Astrocyte (in vitro differentiated cells and primary cell): ENCODE measurements at regions not wholly inside any gene's neighbourhood (a gene's known extent, or its start where the extent isn't known, plus 50 kb on each side); places are given as distances from the start of the nearest gene placed in this dataset.

Experiments
- DNase-seq: peaks from one replicate; pipeline ENCODE4 v3.0.0-alpha.2; 2010; ENCODE audit warnings: low read depth
- FAIRE-seq: peaks from 2 replicates; lab custom pipeline; 2011; peaks lifted over from hg19 to GRCh38; lab: Jason Lieb, UNC
- H2AFZ ChIP-seq: 2 replicates; pipeline ENCODE4 v1.6.0; 2012; ENCODE audit warnings: low read depth, low read length, inconsistent platforms
- H3K27ac ChIP-seq: 2 replicates; pipeline ENCODE4 v1.5.1; 2011; ENCODE audit warnings: low read depth, low read length, inconsistent platforms
- H3K27me3 ChIP-seq: 2 replicates; pipeline ENCODE4 v1.6.0; 2011; ENCODE audit warnings: low read length, inconsistent platforms; ENCODE audit not compliant: insufficient read depth
- H3K36me3 ChIP-seq: 2 replicates; pipeline ENCODE4 v1.5.1; 2011; ENCODE audit warnings: low read length, inconsistent platforms; ENCODE audit not compliant: insufficient read depth
- H3K4me1 ChIP-seq: 2 replicates; pipeline ENCODE4 v1.5.1; 2011; ENCODE audit warnings: low read length, inconsistent platforms; ENCODE audit not compliant: insufficient read depth
- H3K4me2 ChIP-seq: 2 replicates; pipeline ENCODE4 v1.6.0; 2012; ENCODE audit warnings: low read length, inconsistent platforms
- H3K4me3 ChIP-seq: 2 replicates; pipeline ENCODE4 v1.5.1; 2011; ENCODE audit warnings: low read depth, mild to moderate bottlenecking, low read length, inconsistent platforms; ENCODE audit not compliant: insufficient read depth
- H3K79me2 ChIP-seq: 2 replicates; pipeline ENCODE4 v1.6.0; 2012; ENCODE audit warnings: mild to moderate bottlenecking, low read length, inconsistent platforms; ENCODE audit not compliant: insufficient read depth
- H3K9ac ChIP-seq: 2 replicates; pipeline ENCODE4 v1.6.0; 2012; ENCODE audit warnings: mild to moderate bottlenecking, low read length, inconsistent platforms
- H3K9me3 ChIP-seq: 2 replicates; pipeline ENCODE4 v1.5.1; 2012; ENCODE audit warnings: low read depth, mild to moderate bottlenecking, low read length, inconsistent platforms; ENCODE audit not compliant: insufficient read depth
- H4K20me1 ChIP-seq: 2 replicates; pipeline ENCODE4 v1.6.0; 2012; ENCODE audit warnings: low read length, inconsistent platforms; ENCODE audit not compliant: insufficient read depth
- H3K27ac Mint-ChIP-seq: one replicate; pipeline ENCODE4 v1.8.0; 2021; ENCODE audit warnings: mild to moderate bottlenecking, mixed read lengths; ENCODE audit not compliant: unreplicated experiment
- H3K27me3 Mint-ChIP-seq: one replicate; pipeline ENCODE4 v1.8.0; 2021; ENCODE audit warnings: low read depth, mixed read lengths; ENCODE audit not compliant: unreplicated experiment
- H3K36me3 Mint-ChIP-seq: one replicate; pipeline ENCODE4 v1.8.0; 2021; ENCODE audit warnings: low read depth, mixed read lengths; ENCODE audit not compliant: unreplicated experiment
- H3K4me1 Mint-ChIP-seq: one replicate; pipeline ENCODE4 v1.8.0; 2021; ENCODE audit warnings: low read depth, mixed read lengths; ENCODE audit not compliant: unreplicated experiment
- H3K4me3 Mint-ChIP-seq: one replicate; pipeline ENCODE4 v1.8.0; 2021; ENCODE audit warnings: mild to moderate bottlenecking, moderate library complexity, mixed read lengths; ENCODE audit not compliant: unreplicated experiment
- H3K9me3 Mint-ChIP-seq: one replicate; pipeline ENCODE4 v1.8.0; 2021; ENCODE audit warnings: mild to moderate bottlenecking, mixed read lengths; ENCODE audit not compliant: unreplicated experiment
- EZH2 ChIP-seq: IDR thresholded peaks from 2 replicates; pipeline ENCODE4 v1.6.1; 2012; ENCODE audit warnings: mild to moderate bottlenecking, low read length, inconsistent platforms; ENCODE audit not compliant: insufficient read depth
- TF ChIP-seq, protein P1 (sequence below): IDR thresholded peaks from 2 replicates; pipeline ENCODE4 v1.5.1; 2011; ENCODE audit warnings: low read depth, mild to moderate bottlenecking, inconsistent platforms, low read length, moderate library complexity; ENCODE audit not compliant: insufficient read depth

DNA sequence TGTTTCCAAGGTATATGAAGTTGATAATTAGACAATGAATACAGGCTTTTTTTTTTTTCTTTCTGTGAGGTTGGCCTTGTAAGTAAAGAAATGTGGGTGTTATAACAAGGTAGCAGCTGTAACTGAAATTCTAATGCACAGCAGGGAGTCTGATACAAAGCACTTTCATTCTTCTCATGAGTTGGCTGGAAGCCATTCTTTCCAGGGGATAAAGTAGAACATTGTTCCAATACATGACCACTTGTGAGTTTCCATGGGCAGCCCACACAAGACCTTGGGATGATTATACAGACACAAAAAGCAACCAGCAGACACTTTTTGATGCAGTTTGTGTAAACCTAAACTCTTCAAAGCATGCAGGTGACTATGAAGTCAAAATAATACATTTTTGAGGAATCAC lies 1785.9 kb upstream of the WWC1 start:
- Mint-ChIP-seq H3K27me3 (no peaks in the 10 kb centered on the region), H3K4me1 (peaks cover 6% of the 10 kb centered on the region), H3K9me3 (peaks cover 2% of the 10 kb centered on the region), H3K27ac (no peak overlapping the region), H3K4me3 (no peak overlapping the region), H3K36me3 (no peaks in the 10 kb centered on the region)
- FAIRE-seq (no peak), DNase-seq (no peak)
- Histone ChIP-seq H3K27ac (no peak overlapping the region), H2AFZ (no peak overlapping the region), H3K4me2 (no peak overlapping the region), H4K20me1 (no peaks in the 10 kb centered on the region), H3K36me3 (no peaks in the 10 kb centered on the region), H3K9me3 (no peaks in the 10 kb centered on the region), H3K79me2 (no peaks in the 10 kb centered on the region), H3K27me3 (no peaks in the 10 kb centered on the region), H3K4me1 (no peaks in the 10 kb centered on the region), H3K9ac (no peak overlapping the region), H3K4me3 (no peak overlapping the region)
- no peak for TF ChIP-seq EZH2
- TF ChIP-seq, protein P1, sequence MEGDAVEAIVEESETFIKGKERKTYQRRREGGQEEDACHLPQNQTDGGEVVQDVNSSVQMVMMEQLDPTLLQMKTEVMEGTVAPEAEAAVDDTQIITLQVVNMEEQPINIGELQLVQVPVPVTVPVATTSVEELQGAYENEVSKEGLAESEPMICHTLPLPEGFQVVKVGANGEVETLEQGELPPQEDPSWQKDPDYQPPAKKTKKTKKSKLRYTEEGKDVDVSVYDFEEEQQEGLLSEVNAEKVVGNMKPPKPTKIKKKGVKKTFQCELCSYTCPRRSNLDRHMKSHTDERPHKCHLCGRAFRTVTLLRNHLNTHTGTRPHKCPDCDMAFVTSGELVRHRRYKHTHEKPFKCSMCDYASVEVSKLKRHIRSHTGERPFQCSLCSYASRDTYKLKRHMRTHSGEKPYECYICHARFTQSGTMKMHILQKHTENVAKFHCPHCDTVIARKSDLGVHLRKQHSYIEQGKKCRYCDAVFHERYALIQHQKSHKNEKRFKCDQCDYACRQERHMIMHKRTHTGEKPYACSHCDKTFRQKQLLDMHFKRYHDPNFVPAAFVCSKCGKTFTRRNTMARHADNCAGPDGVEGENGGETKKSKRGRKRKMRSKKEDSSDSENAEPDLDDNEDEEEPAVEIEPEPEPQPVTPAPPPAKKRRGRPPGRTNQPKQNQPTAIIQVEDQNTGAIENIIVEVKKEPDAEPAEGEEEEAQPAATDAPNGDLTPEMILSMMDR, result no peak

DNA sequence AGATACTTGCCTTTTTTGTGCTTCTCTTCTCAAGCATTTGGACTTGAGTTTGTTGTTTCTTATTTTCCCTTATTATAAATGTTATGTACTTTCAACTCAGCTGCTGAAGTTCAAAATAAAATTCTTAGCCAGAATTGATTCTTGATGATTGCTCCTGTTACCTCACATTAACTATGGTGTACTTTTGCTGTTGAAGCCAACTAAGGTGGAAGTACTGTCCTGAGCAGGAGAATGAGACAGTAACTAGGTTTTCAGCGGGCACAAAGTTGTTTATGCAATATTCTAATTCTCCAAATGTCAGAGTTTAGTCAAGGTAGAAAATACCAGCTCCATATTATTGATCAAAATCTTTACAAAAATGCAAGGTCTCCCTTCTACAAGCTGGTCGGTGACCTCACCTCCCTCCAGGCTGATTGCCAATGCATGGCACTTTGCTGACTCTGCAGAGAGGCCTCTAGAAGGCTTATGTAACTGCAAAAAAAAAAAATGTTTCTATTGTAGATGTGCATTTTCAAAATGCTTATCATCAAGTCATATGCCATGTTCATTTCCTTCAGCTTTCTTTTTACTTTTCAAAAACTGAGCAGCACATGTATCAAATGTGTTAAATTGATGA lies 1783.5 kb upstream of the WWC1 start:
- Histone ChIP-seq H3K27ac (no peak overlapping the region), H3K27me3 (no peaks in the 10 kb centered on the region), H3K9me3 (no peaks in the 10 kb centered on the region), H3K4me1 (no peaks in the 10 kb centered on the region), H3K9ac (no peak overlapping the region), H3K4me2 (no peak overlapping the region), H4K20me1 (no peaks in the 10 kb centered on the region), H3K79me2 (no peaks in the 10 kb centered on the region), H3K36me3 (no peaks in the 10 kb centered on the region), H3K4me3 (no peak overlapping the region), H2AFZ (no peak overlapping the region)
- Mint-ChIP-seq H3K4me3 (no peak overlapping the region), H3K27me3 (no peaks in the 10 kb centered on the region), H3K27ac (no peak overlapping the region), H3K36me3 (no peaks in the 10 kb centered on the region), H3K4me1 (peaks cover 5% of the 10 kb centered on the region), H3K9me3 (peaks cover 2% of the 10 kb centered on the region)
- TF ChIP-seq EZH2, result no peak
- TF ChIP-seq, protein P1, result no peak
- no peak for FAIRE-seq
- DNase-seq, result no peak

DNA sequence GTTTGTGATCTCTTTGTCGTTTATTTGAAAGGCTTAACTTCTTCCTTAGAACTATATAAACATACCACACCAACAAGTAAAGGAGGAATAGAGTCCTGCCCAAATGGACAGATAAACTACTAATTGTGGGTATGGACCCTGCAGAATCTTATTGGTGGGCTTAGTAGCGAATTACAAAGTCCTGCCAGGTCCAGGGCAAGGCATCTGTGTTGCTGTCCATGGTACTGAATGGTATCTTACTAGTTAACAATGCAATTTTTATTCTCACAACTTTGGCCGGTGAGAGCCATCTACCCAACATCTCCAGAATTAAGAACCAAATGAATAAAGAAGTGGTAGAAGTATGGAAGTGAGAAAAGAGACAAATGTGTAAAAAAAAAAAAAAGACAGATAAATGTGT lies 1782.4 kb upstream of the WWC1 start:
- H3K27me3 ChIP-seq, result no peaks in the 10 kb centered on the region
- H3K9me3 ChIP-seq, result no peaks in the 10 kb centered on the region
- Mint-ChIP-seq H3K4me3 (no peak overlapping the region), H3K27me3 (peaks cover 1% of the 10 kb centered on the region), H3K27ac (no peak overlapping the region), H3K9me3 (peaks cover 2% of the 10 kb centered on the region), H3K36me3 (no peaks in the 10 kb centered on the region), H3K4me1 (peaks cover 5% of the 10 kb centered on the region)
- H3K4me2 ChIP-seq, result no peak overlapping the region
- TF ChIP-seq, protein P1, result no peak
- no peak for TF ChIP-seq EZH2
- FAIRE-seq, result no peak
- no peak for DNase-seq
- no peaks in the 10 kb centered on the region for H3K36me3 ChIP-seq
- no peak overlapping the region for H3K27ac ChIP-seq
- H3K4me3 ChIP-seq, result no peak overlapping the region
- no peaks in the 10 kb centered on the region for H3K4me1 ChIP-seq
- no peak overlapping the region for H2AFZ ChIP-seq
- H4K20me1 ChIP-seq, result no peaks in the 10 kb centered on the region
- no peak overlapping the region for H3K9ac ChIP-seq
- H3K79me2 ChIP-seq, result no peaks in the 10 kb centered on the region
